Left colon (tissue), 2 donors: ENCODE measurements at regions not wholly inside any gene's neighbourhood (a gene's known extent, or its start where the extent isn't known, plus 50 kb on each side); places are given as distances from the start of the nearest gene placed in this dataset.
"Not testable (repeated sequence)": the region's sequence is repeated elsewhere in the genome, so short reads cannot be mapped to it uniquely, and the experiment has no call there.

ENCODE experiments used
- ATAC-seq: fragments of 200-7000 bp; cut with Tn5 transposase; one replicate; pipeline ENCODE4 v1.9.1; 2020; ENCODE audit warnings: mild to moderate bottlenecking, moderate library complexity
- DNase-seq, 2 donors: peaks; one replicate each; pipeline ENCODE4 v3.0.0-alpha.2; 2020
- intact Hi-C, 2 donors: fragments of 100-400 bp; cut with DNase I in 1 of 2; cut with micrococcal nuclease in 1 of 2; formaldehyde crosslinking; loops; one replicate each; pipeline versions ENCODE4 v1.11.2 to v1.14.0; 2022; cut with DNase I, micrococcal nuclease
- donor health status: DM: no; HTN: no; CAD: no.
- donor health status: DM: yes; HTN: yes; CAD: no.

- intact Hi-C loops = no loop called here
- no peak for ATAC-seq
- no peak for DNase-seq
Observed at GRCh38 chr6:16897669-16898068, 136.4 kb upstream of the ATXN1 start.

- intact Hi-C loops = no loop called here
- ATAC-seq (no peak), DNase-seq (no peak)
Observed at GRCh38 chr6:16894301-16894700, 133.0 kb upstream of the ATXN1 start.

- DNase-seq, ATAC-seq, intact Hi-C loops: not testable (repeated sequence)
Observed at GRCh38 chr6:16891110-16891509, 129.8 kb upstream of the ATXN1 start.

- ATAC-seq (no peak), DNase-seq (no peak)
- intact Hi-C loops = no loop called here
Observed at GRCh38 chr6:16885411-16886160, 124.3 kb upstream of the ATXN1 start.

- intact Hi-C loops = no loop called here
- DNase-seq (no peak), ATAC-seq (no peak)
Observed at GRCh38 chr6:16884526-16884925, 123.3 kb upstream of the ATXN1 start.

- intact Hi-C loops = no loop called here
- DNase-seq (no peak), ATAC-seq (no peak)
Observed at GRCh38 chr6:16883414-16883813, 122.2 kb upstream of the ATXN1 start.

- ATAC-seq = no peak
- intact Hi-C loops = no loop called here
Observed at GRCh38 chr6:16882230-16882629, 121.0 kb upstream of the ATXN1 start.

GRCh38 chr6:16876852-16877251 is 115.6 kb upstream of the ATXN1 start:
- ATAC-seq, DNase-seq, intact Hi-C loops: not testable (repeated sequence)

More at GRCh38 chr6:16882230-16882629, 121.0 kb upstream of the ATXN1 start:
- DNase-seq = no peak

GRCh38 chr6:16876201-16876600 is 114.9 kb upstream of the ATXN1 start:
- no peak for DNase-seq
- no peak for ATAC-seq
- intact Hi-C loops = no loop called here

- DNase-seq (no peak), ATAC-seq (no peak)
- intact Hi-C loops = no loop called here
Observed at GRCh38 chr6:16873698-16874097, 112.4 kb upstream of the ATXN1 start.

- DNase-seq (no peak), ATAC-seq (no peak)
- intact Hi-C loops = no loop called here
Observed at GRCh38 chr6:16872543-16873235, 111.4 kb upstream of the ATXN1 start.

GRCh38 chr6:16871047-16871446 is 109.8 kb upstream of the ATXN1 start:
- no peak for ATAC-seq

GRCh38 chr6:16868968-16869367 is 107.7 kb upstream of the ATXN1 start:
- intact Hi-C loops = no loop called here
- ATAC-seq (no peak), DNase-seq (no peak)

More at GRCh38 chr6:16871047-16871446, 109.8 kb upstream of the ATXN1 start:
- DNase-seq = no peak
- intact Hi-C loops = no loop called here

GRCh38 chr6:16857969-16858592 is 96.8 kb upstream of the ATXN1 start:
- ATAC-seq (no peak), DNase-seq (no peak)
- intact Hi-C loops = no loop called here

GRCh38 chr6:16855460-16855859 is 94.2 kb upstream of the ATXN1 start:
- no peak for ATAC-seq
- intact Hi-C loops = no loop called here
- no peak for DNase-seq

GRCh38 chr6:16854986-16855385 is 93.7 kb upstream of the ATXN1 start:
- DNase-seq (no peak), ATAC-seq (no peak)
- intact Hi-C loops = no loop called here

GRCh38 chr6:16852671-16853070 is 91.4 kb upstream of the ATXN1 start:
- intact Hi-C loops = no loop called here
- no peak for DNase-seq
- ATAC-seq = no peak

GRCh38 chr6:16851758-16852157 is 90.5 kb upstream of the ATXN1 start:
- DNase-seq (no peak), ATAC-seq (no peak)
- intact Hi-C loops = no loop called here

- intact Hi-C loops = no loop called here
- ATAC-seq (no peak), DNase-seq (no peak)
Observed at GRCh38 chr6:16851044-16851540, 89.8 kb upstream of the ATXN1 start.

- ATAC-seq (no peak), DNase-seq (no peak)
- intact Hi-C loops = no loop called here
Observed at GRCh38 chr6:16850681-16851026, 89.4 kb upstream of the ATXN1 start.
